ENCODE measurements at regions not wholly inside any gene's neighbourhood (a gene's known extent, or its start where the extent isn't known, plus 50 kb on each side); places are given as distances from the start of the nearest gene placed in this dataset.

GRCh38 chr5:54765165-54766028 lies 220.0 kb downstream of the ESM1 start:
- DNase-seq = no peak

GRCh38 chr5:54764102-54765090 lies 221.0 kb downstream of the ESM1 start:
- DNase-seq = peak in 1 of 2 experiments; percentile 6

- no peak for DNase-seq
Measured at GRCh38 chr5:54761213-54761701, 224.1 kb downstream of the ESM1 start.

GRCh38 chr5:54760182-54760935 lies 225.0 kb downstream of the ESM1 start:
- DNase-seq = no peak

GRCh38 chr5:54758038-54758437 lies 227.4 kb downstream of the ESM1 start:
- no peak for DNase-seq

GRCh38 chr5:54757541-54757940 lies 227.9 kb downstream of the ESM1 start:
- DNase-seq = peak in 1 of 2 experiments; percentile 53

- DNase-seq = no peak
Measured at GRCh38 chr5:54756796-54757402, 228.5 kb downstream of the ESM1 start.

- no peak for DNase-seq
Measured at GRCh38 chr5:54756301-54756700, 229.1 kb downstream of the ESM1 start.

- DNase-seq = no peak
Measured at GRCh38 chr5:54754878-54755277, 230.5 kb downstream of the ESM1 start.

- no peak for DNase-seq
Measured at GRCh38 chr5:54754420-54754819, 231.0 kb downstream of the ESM1 start.

- DNase-seq = no peak
Measured at GRCh38 chr5:54753753-54754152, 231.6 kb downstream of the ESM1 start.

GRCh38 chr5:54753034-54753433 lies 232.4 kb downstream of the ESM1 start:
- no peak for DNase-seq

GRCh38 chr5:54748527-54748926 lies 231.0 kb downstream of the SNX18 start:
- no peak for DNase-seq

- no peak for DNase-seq
Measured at GRCh38 chr5:54746777-54747398, 229.3 kb downstream of the SNX18 start.

GRCh38 chr5:54746346-54746745 lies 228.8 kb downstream of the SNX18 start:
- DNase-seq = no peak

- DNase-seq = no peak
Measured at GRCh38 chr5:54745599-54745998, 228.0 kb downstream of the SNX18 start.

GRCh38 chr5:54743997-54744788 lies 226.6 kb downstream of the SNX18 start:
- DNase-seq = no peak

- DNase-seq = no peak
Measured at GRCh38 chr5:54743581-54743980, 226.0 kb downstream of the SNX18 start.

GRCh38 chr5:54742417-54742891 lies 224.9 kb downstream of the SNX18 start:
- no peak for DNase-seq

- DNase-seq = no peak
Measured at GRCh38 chr5:54741711-54742110, 224.2 kb downstream of the SNX18 start.

GRCh38 chr5:54740141-54740540 lies 222.6 kb downstream of the SNX18 start:
- no peak for DNase-seq

All from NCI-H524 (cell line).